ENCODE measurements at regions not wholly inside any gene's neighbourhood (a gene's known extent, or its start where the extent isn't known, plus 50 kb on each side); places are given as distances from the start of the nearest gene placed in this dataset.

DNA sequence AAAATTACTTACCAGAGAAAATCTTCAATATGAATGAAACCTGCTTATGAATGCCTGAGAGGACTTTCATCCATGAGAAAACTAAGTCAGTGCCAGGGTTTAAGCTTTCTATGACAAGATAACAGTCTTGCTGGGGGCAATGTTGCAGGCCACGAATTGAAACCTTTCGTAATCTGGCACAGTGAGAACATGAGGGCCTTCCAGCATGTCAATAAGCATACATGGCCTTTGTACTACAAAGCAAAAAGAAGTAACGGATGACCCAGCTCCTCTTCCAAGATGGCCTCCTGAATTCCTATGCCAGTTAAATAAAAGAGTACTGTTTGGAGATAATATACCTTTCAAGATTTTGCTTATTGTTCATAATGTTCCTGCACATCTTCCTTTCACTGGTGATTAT is 270.6 kb upstream of the PHF14 start:
- Histone ChIP-seq H3K27me3 (no peaks in the 10 kb centered on the region), H3K27ac (no peak overlapping the region), H3K4me3 (no peak overlapping the region), H3K36me3 (no peaks in the 10 kb centered on the region), H3K9me3 (peaks cover 0 to 5% of the 10 kb centered on the region in 2 donors), H3K4me1 (no peaks in the 10 kb centered on the region)
- TF ChIP-seq, protein P1, sequence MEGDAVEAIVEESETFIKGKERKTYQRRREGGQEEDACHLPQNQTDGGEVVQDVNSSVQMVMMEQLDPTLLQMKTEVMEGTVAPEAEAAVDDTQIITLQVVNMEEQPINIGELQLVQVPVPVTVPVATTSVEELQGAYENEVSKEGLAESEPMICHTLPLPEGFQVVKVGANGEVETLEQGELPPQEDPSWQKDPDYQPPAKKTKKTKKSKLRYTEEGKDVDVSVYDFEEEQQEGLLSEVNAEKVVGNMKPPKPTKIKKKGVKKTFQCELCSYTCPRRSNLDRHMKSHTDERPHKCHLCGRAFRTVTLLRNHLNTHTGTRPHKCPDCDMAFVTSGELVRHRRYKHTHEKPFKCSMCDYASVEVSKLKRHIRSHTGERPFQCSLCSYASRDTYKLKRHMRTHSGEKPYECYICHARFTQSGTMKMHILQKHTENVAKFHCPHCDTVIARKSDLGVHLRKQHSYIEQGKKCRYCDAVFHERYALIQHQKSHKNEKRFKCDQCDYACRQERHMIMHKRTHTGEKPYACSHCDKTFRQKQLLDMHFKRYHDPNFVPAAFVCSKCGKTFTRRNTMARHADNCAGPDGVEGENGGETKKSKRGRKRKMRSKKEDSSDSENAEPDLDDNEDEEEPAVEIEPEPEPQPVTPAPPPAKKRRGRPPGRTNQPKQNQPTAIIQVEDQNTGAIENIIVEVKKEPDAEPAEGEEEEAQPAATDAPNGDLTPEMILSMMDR (IDR thresholded peaks at IDR 0.05) = no peak
- no peak for DNase-seq (ENCODE audit: low spot score)

DNA sequence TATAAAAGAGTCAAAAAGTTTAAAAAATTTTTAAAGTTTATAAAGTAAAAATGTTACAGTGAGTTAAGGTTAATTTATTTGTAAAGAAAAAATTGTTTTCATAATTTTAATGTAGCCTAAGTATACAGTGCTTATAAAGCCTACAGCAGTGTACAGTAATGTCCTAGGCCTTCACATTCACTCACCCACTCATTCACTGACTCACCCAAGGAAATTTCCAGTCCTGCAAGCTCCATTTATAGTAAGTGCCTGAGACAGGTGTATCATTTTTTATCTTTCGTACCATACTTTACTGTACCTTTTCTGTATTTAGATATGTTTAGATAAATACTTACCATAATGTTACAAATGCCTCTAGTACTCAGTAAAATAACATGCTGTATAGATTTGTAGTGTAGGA is 269.7 kb upstream of the PHF14 start:
- H3K4me3 ChIP-seq = no peak overlapping the region
- no peak overlapping the region for H3K27ac ChIP-seq
- no peak for DNase-seq (ENCODE audit: low spot score)
- no peaks in the 10 kb centered on the region for H3K36me3 ChIP-seq
- TF ChIP-seq, protein P1 (IDR thresholded peaks at IDR 0.05) = no peak
- H3K27me3 ChIP-seq = no peaks in the 10 kb centered on the region
- H3K9me3 ChIP-seq = peaks cover 0 to 5% of the 10 kb centered on the region in 2 donors
- H3K4me1 ChIP-seq = no peaks in the 10 kb centered on the region

DNA sequence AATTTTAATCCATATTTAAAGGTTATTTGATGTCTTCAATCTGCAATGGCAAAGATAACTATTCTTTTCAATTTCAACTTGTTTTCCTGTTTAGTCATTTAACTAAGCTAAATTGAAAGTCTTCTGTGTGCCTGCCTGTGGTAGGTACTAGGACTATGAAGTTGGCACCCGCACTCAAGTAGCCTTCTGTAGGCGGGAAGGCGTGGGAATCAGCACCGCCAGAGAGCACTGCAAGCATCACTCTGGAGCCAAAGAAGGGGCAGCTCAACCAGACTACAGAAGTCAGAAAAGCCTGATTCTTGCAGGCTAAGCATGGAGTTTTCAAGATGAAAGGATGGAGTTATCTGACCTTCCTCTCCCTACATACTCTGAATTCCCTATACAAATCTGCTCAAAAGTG is 269.0 kb upstream of the PHF14 start:
- DNase-seq (ENCODE audit: low spot score) = no peak
- Histone ChIP-seq H3K27me3 (no peaks in the 10 kb centered on the region), H3K4me3 (no peak overlapping the region), H3K4me1 (no peaks in the 10 kb centered on the region), H3K36me3 (no peaks in the 10 kb centered on the region), H3K27ac (no peak overlapping the region), H3K9me3 (peaks cover 0 to 5% of the 10 kb centered on the region in 2 donors)
- TF ChIP-seq, protein P1 (IDR thresholded peaks at IDR 0.05) = no peak

DNA sequence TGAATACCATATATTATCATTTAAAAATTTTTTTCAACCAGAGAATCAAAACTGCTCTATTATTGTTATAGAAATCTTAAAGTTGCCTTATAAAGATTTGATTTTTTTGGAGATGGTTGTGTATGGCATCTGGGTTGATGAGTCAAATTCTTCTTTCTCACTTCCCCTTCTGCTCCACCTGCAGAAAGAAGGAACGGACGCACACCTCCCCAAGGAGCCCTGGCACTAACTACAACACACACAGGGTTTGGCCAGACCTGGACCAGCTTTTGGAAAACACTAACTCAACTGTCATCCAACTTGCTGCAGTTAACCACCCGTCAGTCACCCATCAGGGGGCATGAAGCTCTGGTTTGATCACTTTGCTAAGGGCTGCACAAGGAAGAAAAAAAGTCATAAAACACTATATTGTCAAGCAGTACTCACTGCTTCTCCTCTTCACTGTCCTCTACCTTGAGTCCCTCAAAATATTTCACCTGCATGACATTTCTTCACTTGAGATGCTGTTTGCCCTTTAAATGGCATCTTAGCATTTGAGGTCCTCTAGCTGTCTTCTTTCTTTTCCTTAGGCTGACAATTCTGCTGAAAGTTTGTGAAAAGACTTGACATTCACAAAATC is 266.7 kb upstream of the PHF14 start:
- Histone ChIP-seq H3K27me3 (no peaks in the 10 kb centered on the region), H3K27ac (no peak overlapping the region), H3K4me3 (no peak overlapping the region), H3K36me3 (no peaks in the 10 kb centered on the region), H3K4me1 (no peaks in the 10 kb centered on the region), H3K9me3 (no peaks in the 10 kb centered on the region)
- no peak for DNase-seq (ENCODE audit: low spot score)
- TF ChIP-seq, protein P1 (IDR thresholded peaks at IDR 0.05) = no peak

DNA sequence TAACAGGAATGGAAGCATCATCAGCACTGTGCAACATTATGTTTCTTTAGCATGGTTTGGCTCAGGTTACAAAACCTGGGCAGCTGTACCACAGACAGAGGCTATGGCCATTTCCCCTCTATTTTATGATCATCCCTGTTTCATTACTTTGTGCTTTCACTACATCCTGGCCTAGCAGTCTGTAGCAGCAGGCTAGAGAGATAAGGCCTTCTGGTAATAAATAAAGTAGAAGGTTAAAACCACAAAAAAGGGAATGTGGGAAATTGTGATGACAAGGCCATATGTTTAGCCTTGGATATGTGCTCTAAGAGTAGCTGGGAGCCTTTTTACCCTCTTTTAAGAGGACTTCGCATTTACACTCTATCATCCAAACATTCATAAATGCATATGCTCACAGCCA is 266.2 kb upstream of the PHF14 start:
- no peak for DNase-seq (ENCODE audit: low spot score)
- H3K27me3 ChIP-seq = no peaks in the 10 kb centered on the region
- no peaks in the 10 kb centered on the region for H3K4me1 ChIP-seq
- H3K36me3 ChIP-seq = no peaks in the 10 kb centered on the region
- TF ChIP-seq, protein P1 (IDR thresholded peaks at IDR 0.05) = no peak
- no peak overlapping the region for H3K27ac ChIP-seq
- H3K9me3 ChIP-seq = no peaks in the 10 kb centered on the region
- H3K4me3 ChIP-seq = no peak overlapping the region

DNA sequence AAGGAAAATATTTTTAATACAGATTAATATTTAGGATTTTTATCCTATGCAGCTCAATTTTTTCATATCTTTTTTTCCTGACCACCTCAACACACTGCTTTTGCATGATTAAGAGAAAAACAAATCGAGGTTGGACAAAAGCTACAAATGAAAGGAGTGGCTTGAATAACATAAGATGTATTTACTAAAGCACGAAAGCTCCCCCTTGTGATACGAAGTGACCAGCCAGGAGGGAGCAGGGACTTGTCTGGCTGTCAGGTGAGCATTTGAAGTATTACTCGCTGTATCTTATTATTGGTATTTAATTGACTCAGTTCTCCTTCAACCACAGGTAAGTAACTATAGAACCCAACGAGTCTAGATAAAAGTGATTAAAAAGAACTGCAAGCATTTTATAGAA is 265.2 kb upstream of the PHF14 start:
- Histone ChIP-seq H3K36me3 (no peaks in the 10 kb centered on the region), H3K27me3 (no peaks in the 10 kb centered on the region), H3K4me1 (no peaks in the 10 kb centered on the region), H3K9me3 (no peaks in the 10 kb centered on the region), H3K27ac (no peak overlapping the region), H3K4me3 (no peak overlapping the region)
- TF ChIP-seq, protein P1 (IDR thresholded peaks at IDR 0.05) = no peak
- DNase-seq (ENCODE audit: low spot score) = no peak

Measured in right atrium auricular region (tissue), 2 donors.